ENCODE measurements at regions not wholly inside any gene's neighbourhood (a gene's known extent, or its start where the extent isn't known, plus 50 kb on each side); places are given as distances from the start of the nearest gene placed in this dataset.

GRCh38 chr4:180485407-180485806 is 1757.8 kb upstream of the TENM3 start:
- TF ChIP-seq EZH2 (optimal IDR thresholded peaks at IDR 0.05; ENCODE audit: low read depth, low read length) (no peak), CTCF (IDR thresholded peaks at IDR 0.05; ENCODE audit: low read length) (no peak), EZH2phosphoT487 (IDR thresholded peaks at IDR 0.05; ENCODE audit: low read length) (no peak)
- H3K9me2 ChIP-seq (replicated peaks; ENCODE audit: insufficient read depth, low read length) = no peaks in the 10 kb centered on the region
- H3K27me3 ChIP-seq (replicated peaks; ENCODE audit: insufficient read depth, low read length) = no peaks in the 10 kb centered on the region
- no peak overlapping the region for H3K4me3 ChIP-seq (ENCODE audit: low read length)
- no peak overlapping the region for H3K27ac ChIP-seq (ENCODE audit: low read length)
- no peak overlapping the region for H3K9ac ChIP-seq (ENCODE audit: low read length)
- H2AFZ ChIP-seq (ENCODE audit: low read length) = no peak overlapping the region
- no peaks in the 10 kb centered on the region for H4K20me1 ChIP-seq (ENCODE audit: insufficient read depth, low read length)
- 0 out of 2 replicates have a peak, but pooled peaks cover 6% of the 10 kb centered on the region for H3F3A ChIP-seq (ENCODE audit: insufficient read depth, low read length)
- H3K9me3 ChIP-seq (replicated peaks; ENCODE audit: insufficient read depth, low read length) = no peaks in the 10 kb centered on the region
- H3K79me2 ChIP-seq (ENCODE audit: low read length) = no peaks in the 10 kb centered on the region
- no peak overlapping the region for H3K4me2 ChIP-seq (ENCODE audit: low read depth, low read length)
- peaks cover 13% of the 10 kb centered on the region for H3K4me1 ChIP-seq (ENCODE audit: low read length)
- H3K36me3 ChIP-seq (replicated peaks; ENCODE audit: insufficient read depth, low read length) = no peaks in the 10 kb centered on the region
- DNase-seq = no peak

DNA sequence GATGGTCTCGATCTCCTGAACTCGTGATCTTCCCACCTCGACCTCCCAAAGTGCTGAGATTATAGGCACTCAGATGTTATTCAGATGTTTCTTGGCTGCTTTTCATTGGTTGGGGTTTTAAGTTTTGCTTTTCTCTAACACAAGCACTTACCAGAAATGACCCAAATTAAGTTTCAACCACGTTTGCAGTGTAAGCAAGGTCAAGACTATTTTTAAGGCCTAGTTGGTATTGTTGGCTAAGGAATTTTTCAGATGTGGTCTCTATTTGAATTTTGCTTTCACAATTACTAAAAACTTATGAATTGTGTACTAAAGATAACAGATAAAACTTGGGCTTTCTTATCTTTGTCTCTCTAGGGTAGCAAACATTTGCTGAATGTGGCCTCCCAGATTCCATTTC is 1756.9 kb upstream of the TENM3 start:
- Histone ChIP-seq H2AFZ (ENCODE audit: low read length) (peak overlapping the region; percentile 30), H3K4me3 (ENCODE audit: low read length) (no peak overlapping the region), H3K9me2 (replicated peaks; ENCODE audit: insufficient read depth, low read length) (no peaks in the 10 kb centered on the region), H3K9ac (ENCODE audit: low read length) (no peak overlapping the region), H3K27ac (ENCODE audit: low read length) (peak overlapping the region; percentile 67; the same call in 1 of the 2 replicates), H3K27me3 (replicated peaks; ENCODE audit: insufficient read depth, low read length) (no peaks in the 10 kb centered on the region), H3K4me1 (ENCODE audit: low read length) (peaks cover 13% of the 10 kb centered on the region), H3K9me3 (replicated peaks; ENCODE audit: insufficient read depth, low read length) (no peaks in the 10 kb centered on the region), H3K79me2 (ENCODE audit: low read length) (no peaks in the 10 kb centered on the region), H4K20me1 (ENCODE audit: insufficient read depth, low read length) (no peaks in the 10 kb centered on the region), H3F3A (ENCODE audit: insufficient read depth, low read length) (0 out of 2 replicates have a peak, but pooled peaks cover 6% of the 10 kb centered on the region), H3K36me3 (replicated peaks; ENCODE audit: insufficient read depth, low read length) (no peaks in the 10 kb centered on the region), H3K4me2 (ENCODE audit: low read depth, low read length) (peak overlapping the region; percentile 10; the same call in 1 of the 2 replicates)
- TF ChIP-seq EZH2 (optimal IDR thresholded peaks at IDR 0.05; ENCODE audit: low read depth, low read length) = no peak
- TF ChIP-seq EZH2phosphoT487 (IDR thresholded peaks at IDR 0.05; ENCODE audit: low read length) = no peak
- no peak for TF ChIP-seq CTCF (IDR thresholded peaks at IDR 0.05; ENCODE audit: low read length)
- peak; percentile 81 for DNase-seq

GRCh38 chr4:180489787-180490186 is 1753.4 kb upstream of the TENM3 start:
- Histone ChIP-seq H3K4me3 (ENCODE audit: low read length) (no peak overlapping the region), H4K20me1 (ENCODE audit: insufficient read depth, low read length) (no peaks in the 10 kb centered on the region), H3K9ac (ENCODE audit: low read length) (no peak overlapping the region), H2AFZ (ENCODE audit: low read length) (no peak overlapping the region), H3K27me3 (replicated peaks; ENCODE audit: insufficient read depth, low read length) (no peaks in the 10 kb centered on the region), H3K9me3 (replicated peaks; ENCODE audit: insufficient read depth, low read length) (no peaks in the 10 kb centered on the region), H3K36me3 (replicated peaks; ENCODE audit: insufficient read depth, low read length) (no peaks in the 10 kb centered on the region), H3K4me2 (ENCODE audit: low read depth, low read length) (no peak overlapping the region), H3K4me1 (ENCODE audit: low read length) (peaks cover 13% of the 10 kb centered on the region), H3K79me2 (ENCODE audit: low read length) (no peaks in the 10 kb centered on the region), H3F3A (ENCODE audit: insufficient read depth, low read length) (0 out of 2 replicates have a peak, but pooled peaks cover 6% of the 10 kb centered on the region), H3K9me2 (replicated peaks; ENCODE audit: insufficient read depth, low read length) (no peaks in the 10 kb centered on the region), H3K27ac (ENCODE audit: low read length) (no peak overlapping the region)
- DNase-seq = no peak
- TF ChIP-seq CTCF (IDR thresholded peaks at IDR 0.05; ENCODE audit: low read length) (no peak), EZH2phosphoT487 (IDR thresholded peaks at IDR 0.05; ENCODE audit: low read length) (no peak), EZH2 (optimal IDR thresholded peaks at IDR 0.05; ENCODE audit: low read depth, low read length) (no peak)

Data from MM.1S (cell line).